HG03439 (cell line): ENCODE measurements at regions not wholly inside any gene's neighbourhood (a gene's known extent, or its start where the extent isn't known, plus 50 kb on each side); places are given as distances from the start of the nearest gene placed in this dataset.
"Not testable (repeated sequence)": the region's sequence is repeated elsewhere in the genome, so short reads cannot be mapped to it uniquely, and the experiment has no call there.

ENCODE experiments used
- ATAC-seq: cut with Tn5 transposase; IDR thresholded peaks from one replicate; pipeline ENCODE4 v1.9.1; 2021; ENCODE audit warnings: mild to moderate bottlenecking, moderate library complexity; ENCODE audit not compliant: unreplicated experiment

DNA sequence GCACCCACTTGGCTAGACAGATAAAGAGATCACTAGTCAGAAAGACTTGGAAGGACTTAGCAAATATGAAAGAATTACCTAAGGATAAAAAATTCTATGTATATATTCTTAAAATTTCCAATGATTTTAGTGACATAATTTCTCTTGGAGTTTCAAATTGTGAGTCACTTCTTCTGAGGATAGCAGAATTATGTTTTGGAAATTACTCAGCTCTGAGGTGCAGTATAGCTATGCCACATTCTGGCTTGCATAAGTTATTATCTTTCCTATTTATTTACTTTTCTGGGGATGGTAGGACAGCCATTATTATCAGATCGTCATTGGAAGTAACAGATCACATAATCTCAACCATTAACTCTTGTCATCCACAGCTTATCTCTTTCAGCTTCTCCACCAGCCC lies 853.5 kb downstream of the TRIML1 start:
- no peak for ATAC-seq

DNA sequence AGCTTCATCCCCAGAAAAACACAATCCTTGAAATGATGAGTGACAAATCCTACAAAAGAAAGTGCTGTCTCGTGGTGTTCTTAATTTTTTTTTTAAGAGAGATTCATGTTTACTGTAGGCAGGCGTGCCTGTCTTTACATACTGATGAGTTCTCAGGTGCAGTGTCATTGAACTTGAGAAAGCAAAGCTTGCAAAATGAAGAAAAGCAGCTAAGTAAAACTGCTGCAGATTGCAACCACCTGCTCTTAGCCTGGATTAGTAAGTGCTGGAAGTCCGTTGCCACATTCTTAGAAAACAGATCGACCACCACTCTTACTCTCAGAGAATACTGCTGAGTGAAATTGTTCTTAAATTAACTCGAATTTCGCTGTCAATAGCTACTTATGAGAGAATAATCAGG lies 854.6 kb downstream of the TRIML1 start:
- ATAC-seq = no peak

DNA sequence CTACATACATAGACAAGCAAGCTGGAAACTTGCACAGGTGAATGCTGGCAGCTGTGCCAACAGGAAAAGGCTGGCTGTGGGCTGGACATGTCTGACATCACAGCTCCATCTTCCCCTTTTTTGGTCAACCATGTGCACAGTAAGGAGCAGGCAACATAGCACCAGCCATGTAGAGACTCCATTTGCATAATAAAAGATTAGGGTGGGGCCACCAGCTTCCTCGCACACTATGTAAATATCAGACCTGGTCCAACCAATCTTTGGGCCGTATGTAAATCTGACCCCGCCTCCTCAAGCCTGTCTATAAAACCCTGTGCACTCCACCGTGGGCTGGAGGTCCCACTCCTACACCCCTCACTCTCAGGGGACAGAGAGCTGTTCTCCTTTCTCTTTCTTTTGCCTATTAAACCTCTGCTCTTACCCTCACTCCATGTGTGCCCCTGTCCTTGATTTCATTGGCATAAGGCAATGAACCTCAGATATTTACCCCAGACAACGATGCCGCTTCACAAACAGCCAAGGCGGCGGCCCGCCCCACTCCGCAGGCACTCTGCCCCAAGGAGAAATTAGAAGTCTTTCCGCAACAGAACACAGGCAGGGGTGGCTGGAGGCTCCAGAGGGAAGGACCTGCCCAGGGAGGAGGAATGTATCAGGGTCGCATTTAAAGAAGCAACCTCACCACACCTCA lies 862.2 kb downstream of the TRIML1 start:
- no peak for ATAC-seq

DNA sequence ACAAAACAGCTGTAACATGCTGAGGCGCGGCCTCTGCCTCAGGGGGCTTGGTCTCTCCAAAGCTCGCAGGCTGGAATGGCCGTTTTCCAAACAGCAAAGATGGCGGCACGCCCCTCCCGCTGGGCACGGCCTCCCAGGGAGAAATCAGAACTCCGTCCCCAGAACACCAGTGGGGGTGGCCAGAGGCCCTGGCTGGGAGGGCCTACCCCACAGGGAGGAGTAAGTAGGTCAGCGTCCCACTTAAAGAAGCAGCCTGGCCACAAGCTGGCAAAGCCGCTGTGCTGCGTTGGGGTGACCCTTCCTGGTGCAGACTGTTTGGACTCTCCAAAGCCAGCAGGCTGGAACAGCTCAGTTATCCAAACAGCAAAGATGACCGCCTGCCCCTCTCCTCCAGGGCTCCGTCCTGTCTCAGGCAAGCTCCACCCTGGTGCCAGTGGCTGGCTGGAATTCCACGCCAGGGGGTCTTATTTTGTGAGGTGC lies 862.8 kb downstream of the TRIML1 start:
- ATAC-seq = no peak

DNA sequence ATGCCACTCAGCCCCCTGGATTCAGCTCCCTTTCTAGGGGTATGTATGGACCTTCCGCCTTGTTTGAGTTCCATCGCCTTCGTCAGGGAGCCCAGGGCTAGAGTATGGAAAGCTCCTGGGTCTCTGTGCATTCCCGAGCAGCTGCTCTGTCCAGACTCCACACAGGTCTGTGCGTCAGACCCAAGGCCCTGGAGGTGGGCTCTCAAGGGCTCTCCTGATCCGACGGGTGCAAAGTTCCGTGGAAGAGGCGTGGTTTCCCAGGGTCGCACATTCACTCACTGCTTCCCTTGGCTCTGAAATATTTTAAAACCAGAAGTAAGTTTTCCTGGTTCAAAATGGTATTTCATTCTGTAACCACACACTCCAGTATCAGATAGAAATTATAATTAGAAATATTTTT lies 863.2 kb downstream of the TRIML1 start:
- no peak for ATAC-seq

DNA sequence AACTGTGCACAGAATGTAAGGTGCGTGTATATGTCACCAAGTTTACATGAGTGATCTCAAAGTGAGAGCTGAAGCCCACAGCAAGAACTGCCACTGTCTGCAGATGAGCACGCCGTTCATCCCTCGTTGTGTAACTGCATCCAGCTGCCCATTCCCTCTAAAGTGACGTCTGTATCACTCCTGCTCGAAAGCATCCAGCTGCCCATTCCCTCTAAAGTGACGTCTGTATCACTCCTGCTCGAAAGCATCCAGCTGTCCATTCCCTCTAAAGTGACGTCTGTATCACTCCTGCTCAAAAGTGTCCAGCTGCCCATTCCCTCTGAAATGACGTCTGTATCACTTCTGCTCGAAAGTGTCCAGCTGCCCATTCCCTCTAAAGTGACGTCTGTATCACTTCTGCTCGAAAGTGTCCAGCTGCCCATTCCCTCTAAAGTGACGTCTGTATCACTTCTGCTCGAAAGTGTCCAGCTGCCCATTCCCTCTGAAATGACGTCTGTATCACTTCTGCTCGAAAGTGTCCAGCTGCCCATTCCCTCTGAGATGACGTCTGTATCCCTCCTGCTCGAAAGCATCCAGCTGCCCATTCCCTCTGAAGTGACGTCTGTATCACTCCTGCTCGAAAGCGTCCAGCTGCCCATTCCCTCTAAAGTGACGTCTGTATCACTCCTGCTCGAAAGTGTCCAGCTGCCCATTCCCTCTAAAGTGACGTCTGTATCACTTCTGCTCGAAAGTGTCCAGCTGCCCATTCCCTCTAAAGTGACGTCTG lies 871.4 kb downstream of the TRIML1 start:
- not testable (repeated sequence) for ATAC-seq

DNA sequence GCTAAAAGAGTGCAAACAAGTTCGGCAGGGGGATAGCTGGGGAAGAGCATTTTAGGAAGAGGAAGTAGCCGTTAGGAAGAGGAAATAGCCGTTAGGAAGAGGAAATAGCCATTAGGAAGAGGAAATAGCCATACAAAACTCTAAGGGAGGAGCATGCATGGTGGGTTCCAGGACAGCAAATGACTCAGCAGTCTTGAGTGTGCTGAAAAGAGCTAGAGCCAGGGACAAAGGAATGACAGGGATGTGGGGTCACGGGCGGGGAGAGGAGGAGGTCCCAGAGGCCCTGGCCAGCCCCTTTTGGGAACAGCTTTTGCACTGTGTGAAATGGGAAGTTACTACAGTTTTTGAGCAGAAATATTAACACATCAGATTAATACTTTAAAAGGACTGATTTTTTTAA lies 882.6 kb downstream of the TRIML1 start:
- ATAC-seq = no peak

DNA sequence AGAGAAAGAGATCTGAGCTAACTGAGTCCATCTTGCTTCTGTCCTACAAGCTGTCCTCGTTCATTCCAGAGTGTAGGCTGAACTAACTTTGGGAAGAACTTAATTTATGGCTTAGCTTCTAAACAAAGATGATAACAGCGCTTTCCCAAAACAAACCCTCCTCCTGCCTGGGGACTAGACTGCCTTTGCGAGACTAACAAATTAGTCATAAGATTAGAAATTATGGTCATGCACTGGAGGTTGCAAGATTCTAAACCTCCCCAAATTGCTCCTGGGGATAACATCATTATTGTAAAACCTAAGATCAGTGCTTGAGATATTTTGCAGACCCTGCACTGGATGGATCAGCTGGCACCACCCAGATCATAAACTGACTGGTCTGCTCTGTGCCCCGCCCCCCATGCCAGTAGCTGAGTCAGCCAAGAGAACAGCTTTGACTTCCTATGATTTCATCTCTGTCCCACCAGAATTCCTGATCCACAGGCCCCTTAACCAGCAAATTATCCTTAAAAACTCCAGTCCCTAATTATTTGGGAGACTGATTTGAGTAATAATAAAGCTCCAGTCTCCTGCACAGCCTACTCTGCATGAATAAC lies 883.3 kb downstream of the TRIML1 start:
- no peak for ATAC-seq

DNA sequence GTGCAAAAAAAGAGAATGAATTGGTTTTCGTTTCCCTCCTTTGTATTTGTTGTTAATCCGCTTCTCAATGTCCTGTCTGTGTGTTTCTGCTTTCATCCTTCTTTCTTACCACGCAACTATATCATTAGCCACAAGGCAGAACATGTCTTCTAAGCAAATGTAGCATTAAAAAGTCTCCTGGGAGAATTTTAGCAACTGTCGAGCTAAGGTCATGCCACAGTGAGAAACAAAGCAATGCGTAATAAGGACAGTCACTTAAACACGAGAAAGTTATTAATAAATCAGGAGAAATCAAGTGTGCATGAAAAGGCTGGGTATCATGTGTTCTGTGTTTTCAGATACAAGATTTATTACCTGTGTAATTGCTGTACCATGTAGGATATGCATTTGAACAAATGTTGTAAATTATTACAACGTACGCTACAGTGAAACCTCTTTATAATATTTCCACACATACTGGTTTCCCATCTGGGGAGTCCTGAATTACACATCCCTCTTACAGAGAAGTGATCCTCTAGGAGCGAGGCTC lies 890.8 kb downstream of the TRIML1 start:
- ATAC-seq = no peak

DNA sequence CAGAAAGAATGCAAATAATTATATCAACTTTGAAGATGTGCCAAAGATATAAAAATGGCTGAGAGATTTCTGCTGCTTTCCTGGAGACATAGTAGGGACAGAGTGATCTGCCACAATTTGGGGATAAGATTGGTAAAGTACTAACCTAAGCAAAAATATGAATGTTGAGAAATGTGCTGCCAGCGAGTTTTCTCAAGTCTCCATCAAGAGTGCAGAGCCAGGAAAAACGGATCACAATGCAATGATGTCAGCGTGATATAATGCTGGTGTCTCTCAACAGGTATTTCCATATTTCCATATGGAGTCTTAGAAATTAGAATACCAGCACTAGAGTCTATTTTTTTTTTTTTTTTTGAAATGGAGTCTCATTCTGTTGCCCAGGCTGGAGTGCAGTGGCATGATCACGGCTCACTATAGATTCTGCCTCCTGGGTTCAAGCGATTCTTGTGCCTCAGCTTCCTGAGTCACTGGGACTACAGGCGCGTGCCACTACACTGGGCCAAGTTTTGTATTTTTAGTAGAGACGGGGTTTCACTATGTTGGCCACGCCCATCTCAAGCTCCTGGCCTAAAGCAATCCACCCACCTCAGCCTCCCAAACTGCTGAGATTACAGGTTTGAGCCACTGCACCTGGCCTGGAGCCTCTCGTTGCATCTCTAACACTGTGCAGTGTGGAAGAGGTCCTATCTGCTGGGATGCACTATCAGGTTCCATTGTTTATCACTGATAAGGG lies 893.5 kb downstream of the TRIML1 start:
- no peak for ATAC-seq

DNA sequence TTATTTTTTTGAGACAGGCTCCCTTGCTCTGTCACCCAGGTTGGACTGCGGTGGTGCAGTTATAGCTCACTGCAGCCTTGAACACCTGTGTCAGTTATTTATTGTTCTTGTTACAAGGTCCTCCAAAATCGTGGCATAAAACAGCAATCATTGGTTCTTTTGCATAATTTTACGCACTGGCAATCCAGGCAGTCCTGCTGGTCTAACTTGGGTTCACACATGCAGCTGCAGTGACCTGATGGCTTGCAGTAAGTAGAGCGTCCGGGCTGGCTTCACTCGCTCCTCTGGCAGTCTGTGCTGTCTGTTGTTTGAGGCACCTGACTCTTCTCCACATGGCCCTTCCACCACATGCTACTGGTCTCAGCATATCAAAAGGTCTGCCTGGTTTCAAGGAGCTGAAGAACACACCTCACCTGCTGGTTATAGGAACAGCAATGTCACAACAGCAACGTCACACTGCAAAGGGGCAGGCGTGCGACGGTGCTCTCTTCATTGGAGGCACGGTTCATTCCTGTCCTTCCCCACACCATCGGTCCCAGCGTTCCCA lies 894.6 kb downstream of the TRIML1 start:
- ATAC-seq = no peak

DNA sequence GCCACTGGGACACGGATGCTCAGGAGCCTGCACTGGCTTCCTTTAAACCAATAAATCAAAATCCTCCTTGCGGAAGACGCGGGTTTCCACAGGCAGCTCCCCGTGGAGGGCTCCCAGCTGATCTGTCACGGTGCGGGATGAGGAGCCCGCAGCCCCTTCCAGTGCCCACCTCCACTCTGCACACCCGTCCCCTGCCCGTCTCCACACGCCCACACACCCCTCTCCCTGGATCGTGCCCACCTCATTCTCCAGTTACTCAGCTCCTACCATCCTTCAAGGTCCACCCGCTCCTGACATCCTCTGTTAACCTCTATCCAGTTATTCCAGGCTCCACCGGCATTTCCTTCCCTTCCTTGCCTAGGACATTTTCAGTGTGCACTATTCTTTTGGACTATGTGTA lies 895.9 kb downstream of the TRIML1 start:
- ATAC-seq = no peak

DNA sequence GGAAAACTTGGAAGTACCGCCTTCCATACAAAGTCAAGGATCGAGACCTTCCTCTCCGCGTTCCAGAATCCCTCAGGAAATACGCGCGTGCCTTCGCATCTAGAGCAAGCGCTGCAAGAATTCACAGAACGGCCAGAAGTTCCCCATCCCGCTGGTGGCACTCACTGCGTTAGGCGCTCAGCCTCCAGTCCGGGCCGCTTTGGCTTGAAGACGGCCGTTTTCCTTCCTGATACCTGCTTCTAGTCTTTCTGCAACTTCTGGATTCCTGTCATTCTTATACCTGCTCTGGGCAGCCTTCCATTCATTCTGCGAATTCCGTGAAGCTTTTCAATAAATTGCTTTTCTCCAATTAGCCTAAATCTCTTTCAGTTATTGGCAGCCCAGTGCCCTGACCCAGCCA lies 896.4 kb downstream of the TRIML1 start:
- no peak for ATAC-seq

DNA sequence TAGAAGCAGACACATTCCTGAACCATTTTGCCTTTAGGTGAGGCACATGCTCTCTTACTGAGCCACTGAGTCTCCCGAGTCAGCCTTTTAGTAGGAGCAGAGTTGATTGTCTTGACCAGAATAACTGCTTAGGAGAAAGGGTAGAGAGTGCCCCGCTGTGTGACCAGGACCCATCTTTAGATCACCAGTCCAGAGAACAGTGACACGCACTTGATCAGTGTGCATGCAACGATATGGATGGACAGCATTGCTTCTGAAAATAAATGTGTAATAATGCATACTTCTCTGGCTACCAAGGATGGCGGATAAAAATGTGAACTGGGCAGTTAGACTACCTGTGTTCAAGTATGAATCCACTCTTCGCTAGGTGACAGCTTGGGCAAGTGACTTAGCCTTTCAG lies 897.7 kb downstream of the TRIML1 start:
- ATAC-seq = no peak

DNA sequence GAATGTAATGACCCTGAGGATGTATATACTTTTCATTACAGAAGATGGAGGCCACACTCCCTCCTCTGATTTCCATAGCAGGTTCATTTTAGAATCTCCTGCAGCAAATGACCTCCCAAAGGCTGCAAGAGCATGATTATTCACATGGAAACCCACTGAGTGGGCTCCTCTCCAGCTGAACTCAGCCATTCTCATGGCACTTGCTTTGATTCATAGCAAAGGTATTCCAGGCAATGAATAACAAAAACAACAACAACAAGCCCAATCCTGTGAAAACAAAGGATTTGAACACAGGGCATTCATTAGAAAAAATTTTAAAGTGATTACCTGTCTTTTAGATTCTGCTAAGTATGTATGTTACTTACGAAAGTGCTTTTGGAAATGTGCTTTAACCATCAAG lies 894.0 kb upstream of the FRG1 start:
- ATAC-seq = no peak

DNA sequence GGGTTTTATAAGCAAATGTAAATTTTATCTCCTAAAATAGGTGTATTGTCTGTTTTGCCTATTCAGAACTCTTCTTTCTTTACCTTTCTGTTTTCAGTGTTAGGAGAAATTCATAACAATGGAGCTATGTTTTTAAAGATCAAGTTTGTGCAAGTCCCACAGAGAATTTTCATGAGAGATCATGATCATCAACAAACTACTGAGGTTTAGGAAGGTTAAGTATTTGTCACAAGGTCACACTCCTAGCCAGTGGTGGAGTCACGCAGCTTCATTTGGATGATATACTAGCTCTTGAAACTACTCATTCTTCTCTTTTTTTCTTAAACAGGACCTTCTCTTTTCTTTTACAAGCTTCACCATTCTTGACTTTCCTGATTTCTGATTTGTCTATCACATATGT lies 892.6 kb upstream of the FRG1 start:
- ATAC-seq = no peak

DNA sequence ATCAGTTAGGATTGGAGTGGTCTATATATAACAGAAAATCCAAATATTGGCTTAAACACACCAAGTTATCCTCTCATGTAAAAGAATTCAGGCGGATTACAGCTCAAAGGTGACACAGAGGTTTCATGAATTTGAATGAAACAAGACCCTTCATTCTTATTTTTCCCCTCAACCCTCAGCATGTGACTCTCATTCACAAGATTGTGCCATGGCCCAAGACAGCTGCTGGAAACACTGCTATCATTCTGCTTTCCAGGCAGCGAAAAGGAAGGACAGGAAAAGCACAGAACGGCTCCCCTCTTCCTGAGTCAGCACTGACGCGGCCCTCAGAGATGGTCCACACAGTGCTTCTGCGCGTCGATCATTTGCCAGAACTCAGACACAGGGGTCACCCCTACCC lies 891.0 kb upstream of the FRG1 start:
- no peak for ATAC-seq

DNA sequence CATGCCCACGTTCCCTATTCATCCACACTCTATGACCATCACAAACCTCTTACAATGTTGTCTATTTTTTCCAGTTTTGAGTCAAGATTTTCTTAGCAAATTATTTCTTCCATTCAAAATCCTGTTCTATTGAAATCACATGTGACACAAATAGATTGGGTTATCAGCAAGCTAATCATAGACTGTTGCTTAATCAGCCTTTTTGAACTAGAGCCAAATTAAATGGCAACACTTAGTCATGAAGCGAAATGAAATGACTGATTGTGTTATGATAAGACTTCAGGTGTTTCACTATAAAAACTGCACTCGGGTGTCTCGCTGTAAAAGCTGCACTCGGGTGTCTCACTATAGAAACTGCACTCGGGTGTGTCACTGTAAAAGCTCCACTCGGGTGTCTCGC lies 890.0 kb upstream of the FRG1 start:
- no peak for ATAC-seq

DNA sequence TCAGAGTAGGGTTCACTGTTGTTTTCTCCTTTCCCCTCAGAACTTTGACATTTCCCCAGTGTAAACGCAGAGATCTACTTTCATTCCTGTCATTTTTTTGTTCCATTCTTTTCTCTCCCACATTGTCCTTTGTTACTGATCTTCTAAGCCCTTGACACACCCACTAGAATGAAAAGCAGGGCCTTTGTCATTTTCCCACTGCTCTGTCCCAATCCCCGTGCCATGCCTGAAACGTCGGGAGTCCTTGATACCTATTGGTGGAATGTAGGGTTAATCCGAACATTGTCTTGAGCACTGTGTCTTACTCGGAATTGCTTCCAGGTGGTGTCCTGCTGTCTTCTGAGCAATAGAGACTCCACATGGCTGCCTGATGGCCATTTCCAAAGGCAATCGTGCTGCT lies 887.1 kb upstream of the FRG1 start:
- ATAC-seq = no peak

DNA sequence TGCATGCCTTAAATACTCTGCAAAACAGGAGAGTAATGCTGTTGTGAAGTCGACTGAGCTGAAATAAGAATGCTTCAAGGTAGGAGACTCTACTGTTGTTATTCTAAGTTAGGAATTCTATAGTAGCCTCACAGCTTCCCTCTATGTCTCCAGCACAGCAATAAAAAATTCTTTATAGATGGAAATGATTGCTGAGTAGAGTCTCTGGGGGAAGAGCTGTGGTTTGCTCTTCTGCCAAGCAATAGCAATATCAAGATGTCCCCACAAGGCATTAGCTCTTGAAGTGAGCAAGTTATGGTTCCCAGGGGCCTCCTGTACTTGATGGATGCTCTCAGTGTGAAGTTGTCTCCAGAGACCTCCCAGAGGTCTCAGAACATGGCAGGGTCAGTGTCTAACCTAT lies 880.6 kb upstream of the FRG1 start:
- ATAC-seq = no peak
